UCSD-AML1 (cell line): ENCODE measurements at regions not wholly inside any gene's neighbourhood (a gene's known extent, or its start where the extent isn't known, plus 50 kb on each side); places are given as distances from the start of the nearest gene placed in this dataset.

Experiments used
- DNase-seq: peaks from one replicate; lab custom pipeline; 2025; ENCODE audit not compliant: unreplicated experiment; lab: John Stamatoyannopoulos, UW

DNA sequence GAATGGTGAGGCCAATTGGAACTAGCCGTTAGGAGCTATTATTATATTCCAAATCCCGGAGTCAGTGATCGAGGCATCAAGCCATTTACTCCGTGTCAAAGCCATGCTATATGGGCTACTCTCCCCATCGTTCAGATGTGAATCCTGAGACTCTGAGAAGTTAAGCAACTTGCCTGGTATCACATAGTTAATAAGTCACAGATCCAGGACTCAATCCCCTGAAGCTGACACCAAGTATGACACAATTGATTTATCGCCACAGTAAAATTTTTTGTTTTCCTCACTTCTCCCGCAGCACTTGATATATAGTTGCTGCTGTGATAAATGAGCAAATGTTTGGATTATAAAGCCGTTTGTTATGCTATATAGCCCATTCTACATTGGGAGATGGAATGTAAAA is 50.8 kb upstream of the TSHZ2 start:
- no peak for DNase-seq

DNA sequence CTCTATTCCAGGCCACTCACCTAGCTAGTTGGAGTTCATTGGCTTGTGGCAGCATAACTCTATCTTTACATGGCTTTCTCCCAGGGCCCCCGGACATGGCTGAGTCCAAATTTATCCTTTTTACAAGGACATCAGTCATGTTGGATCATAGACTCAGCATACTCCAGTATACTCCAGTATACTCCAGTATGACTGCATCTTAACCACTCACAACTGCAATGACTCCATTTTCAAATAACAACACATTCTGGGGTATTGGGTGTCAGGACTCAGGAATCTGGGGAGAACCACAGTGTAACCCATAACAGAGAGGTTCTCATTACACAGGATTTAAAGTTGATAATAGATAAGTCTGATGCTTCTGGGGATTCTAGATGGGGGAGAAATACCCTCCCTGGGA is 53.8 kb upstream of the TSHZ2 start:
- DNase-seq = no peak

DNA sequence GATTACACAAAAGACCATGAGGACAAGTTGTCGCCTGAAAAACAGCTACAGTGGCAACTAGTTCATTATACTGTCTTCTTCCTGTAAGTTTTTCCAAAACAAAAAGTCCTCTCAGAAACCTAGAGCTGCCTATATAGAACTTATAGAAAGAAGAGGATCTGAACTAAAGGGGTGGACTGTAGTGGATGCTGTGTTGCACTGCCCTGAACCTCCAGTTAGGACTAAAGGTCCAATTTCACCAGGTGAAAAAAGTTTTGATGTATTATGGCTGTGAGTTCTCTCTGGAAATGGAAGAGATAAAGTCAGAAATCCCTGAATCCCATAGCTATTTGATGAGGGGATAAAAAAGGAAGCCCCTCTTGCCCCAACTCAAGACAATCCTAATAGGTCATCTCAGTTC is 56.6 kb upstream of the TSHZ2 start:
- DNase-seq = no peak

DNA sequence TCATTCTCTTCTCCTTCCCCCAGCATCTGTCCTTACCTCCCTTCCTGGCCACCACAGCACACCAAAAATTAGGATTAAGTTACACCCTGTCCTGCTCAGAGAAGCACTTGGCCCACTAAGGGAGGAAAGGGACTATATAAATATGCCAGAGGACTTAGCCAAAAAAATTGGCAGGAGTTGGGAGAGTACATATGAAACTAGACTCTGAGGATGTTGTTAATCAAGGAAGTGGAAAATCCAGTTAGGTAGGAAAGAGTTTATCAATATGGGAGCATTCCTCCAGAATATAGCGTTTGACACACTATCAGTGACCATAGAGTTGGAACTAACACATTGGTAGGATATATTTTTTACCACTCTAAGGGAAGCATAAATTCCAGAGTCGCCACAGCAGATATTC is 57.3 kb upstream of the TSHZ2 start:
- no peak for DNase-seq

DNA sequence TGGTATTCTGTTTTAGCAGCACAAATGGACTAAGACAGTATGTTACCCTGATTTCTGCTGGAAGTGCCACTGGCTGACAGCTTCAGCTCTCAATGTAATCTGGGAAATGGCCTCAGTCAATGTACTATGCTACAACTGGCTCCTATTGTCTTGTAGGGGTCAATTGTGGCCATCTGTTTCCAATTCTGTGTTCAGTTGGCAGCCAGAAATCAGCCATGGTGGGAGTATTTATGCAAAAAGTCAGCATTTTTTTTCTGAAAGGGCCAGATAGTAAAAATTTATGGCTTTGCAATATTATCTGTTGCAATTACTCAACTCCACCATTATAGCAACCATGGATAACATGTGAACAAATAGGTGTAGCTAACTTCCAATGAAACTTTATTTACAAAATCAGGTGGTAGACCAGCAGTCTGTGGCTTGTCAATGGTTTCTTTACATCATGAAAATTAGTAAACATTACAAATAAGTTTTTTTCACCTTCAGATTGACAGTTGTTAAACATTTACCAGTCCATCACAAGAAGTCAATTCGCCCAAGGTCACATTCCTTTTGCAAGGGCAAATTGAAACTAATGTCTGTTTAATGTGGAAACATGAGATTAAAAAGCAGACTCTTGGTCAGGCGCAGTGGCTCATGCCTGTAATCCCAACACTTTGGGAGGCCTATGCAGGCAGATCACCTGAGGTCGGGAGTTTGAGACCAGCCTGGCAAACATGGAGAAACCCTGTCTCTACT is 58.3 kb upstream of the TSHZ2 start:
- DNase-seq = no peak

DNA sequence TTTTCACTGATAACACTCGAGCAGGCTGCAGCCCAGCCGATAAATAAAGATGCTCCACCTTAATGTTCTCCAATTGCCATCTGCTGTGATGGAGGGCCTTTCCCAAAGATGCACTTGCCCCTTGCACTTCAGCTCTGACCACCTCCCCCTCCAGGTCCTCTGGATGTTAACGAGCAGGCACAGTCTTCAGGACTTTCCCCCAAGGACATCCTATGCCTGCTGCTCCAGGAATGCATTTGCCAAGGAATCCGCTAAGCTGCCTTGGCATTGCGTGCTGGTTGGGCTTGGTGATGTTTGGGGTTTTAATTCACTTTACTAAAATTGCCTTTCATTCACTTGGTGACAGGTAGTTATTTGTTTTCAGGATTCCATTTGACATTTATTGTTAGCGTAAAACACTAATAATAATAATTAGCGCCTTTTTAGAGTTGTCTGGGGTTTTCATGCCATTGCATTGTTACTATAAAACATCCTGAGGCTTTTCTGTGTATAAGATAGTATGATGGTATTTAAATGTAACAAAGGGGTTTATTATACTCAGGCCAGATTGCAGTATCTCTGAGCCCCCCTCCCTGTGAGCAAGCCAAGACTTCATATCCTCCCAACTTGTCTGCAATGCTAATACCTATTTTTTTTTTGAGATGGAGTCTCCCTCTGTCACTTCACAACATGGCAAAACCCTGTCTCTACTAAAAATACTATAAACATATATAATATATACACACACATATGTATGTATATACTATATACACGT is 66.7 kb upstream of the TSHZ2 start:
- DNase-seq = no peak

DNA sequence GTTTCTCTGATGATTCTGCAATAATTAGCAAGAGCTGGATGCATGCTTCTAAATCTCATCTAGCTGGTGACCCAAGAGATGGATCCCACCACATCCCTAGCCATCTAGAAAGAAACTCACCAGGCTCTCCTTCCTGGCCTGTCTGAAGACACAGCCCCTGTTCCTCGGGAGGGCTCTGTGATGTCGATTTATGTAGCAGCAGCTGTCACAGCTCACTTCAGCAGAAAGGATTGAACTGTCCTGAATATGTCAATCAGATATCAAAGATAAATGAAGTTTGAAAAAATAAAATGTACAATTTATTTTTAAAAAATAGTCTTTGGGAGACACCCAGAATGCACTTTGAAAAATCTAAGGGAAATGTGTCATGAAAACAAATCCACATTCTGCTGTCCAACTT is 67.3 kb upstream of the TSHZ2 start:
- no peak for DNase-seq

DNA sequence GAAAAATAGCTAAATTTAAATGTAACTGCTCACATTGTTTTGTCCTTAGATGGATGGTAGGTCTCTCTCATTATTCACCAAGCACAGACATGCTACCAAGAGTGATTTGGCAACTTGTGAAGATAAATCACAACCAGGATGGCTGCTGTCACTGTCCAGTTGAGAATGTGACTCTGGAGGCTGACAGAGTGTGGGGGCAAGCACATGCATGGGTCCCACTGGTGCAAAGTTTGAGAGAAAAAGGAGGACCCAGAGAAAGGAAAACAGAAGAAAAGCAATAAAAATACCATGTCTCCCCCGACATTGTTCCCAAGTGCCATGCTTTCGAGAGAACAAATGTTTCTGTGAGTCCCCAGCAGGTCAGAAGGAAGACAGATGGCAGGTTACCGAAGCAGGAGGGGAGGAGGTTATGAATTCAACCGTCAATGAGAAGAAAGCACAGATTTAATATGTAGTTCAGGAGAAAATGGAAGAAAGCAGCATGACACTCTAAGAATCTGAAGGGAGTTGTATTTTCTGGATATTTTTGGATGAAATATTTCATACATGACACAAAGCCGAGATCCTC is 73.0 kb upstream of the TSHZ2 start:
- no peak for DNase-seq

DNA sequence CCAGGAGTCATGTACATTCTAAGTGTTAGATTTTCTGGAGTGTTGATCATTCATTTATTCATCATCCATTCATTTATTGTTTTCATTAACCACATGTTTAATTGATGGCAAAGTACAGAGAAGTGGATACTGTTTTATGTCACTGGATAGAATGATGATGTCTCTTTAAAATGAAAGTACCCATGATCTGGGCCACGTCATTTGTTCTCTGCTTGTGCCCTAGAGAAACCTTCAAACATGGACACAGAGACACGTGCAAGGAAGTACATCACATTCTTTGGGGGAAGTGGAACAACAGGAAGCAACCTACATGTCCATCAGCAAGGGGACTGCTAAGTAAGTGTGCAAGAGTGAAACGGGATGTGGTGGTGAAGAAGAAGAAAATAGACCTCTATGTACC is 75.8 kb upstream of the TSHZ2 start:
- no peak for DNase-seq

DNA sequence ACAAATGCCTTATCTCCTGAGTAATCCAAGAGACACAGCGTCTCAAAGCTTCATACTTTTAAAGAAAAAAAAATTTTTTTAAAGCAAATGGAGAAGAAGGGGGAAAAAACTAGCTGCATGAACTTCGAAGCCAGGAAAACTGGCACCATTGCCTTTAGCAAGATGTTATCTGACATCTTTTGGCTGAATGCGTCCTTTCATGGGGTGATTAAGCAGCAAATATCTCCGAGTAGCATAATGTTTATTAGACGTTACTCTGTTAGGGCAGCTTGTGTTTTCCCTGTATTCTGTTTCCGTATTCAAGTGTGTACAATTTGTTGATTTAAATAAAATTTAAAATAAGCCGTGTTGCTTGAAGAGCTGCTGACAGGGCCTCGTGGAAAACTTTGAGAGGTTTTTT is 76.5 kb upstream of the TSHZ2 start:
- DNase-seq = no peak

DNA sequence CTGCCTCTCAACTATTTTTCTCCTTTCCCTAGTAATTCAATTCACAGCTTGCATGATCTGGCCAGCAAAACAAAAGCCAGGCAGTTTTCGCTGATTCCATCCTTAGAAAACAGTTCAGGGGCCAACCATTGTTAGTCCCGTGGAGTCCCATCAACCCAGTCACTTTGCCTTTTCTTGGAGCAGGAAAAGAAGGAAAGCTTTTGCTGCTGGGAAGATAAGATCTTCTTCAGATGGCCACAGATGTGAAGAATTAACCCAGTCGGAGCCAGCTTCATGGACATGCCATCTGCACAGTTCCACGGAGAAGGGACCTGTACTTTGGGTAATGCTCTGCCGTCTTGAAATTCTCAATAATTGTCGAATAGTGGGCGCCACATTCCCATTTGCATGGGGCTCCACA is 76.9 kb upstream of the TSHZ2 start:
- DNase-seq = no peak

DNA sequence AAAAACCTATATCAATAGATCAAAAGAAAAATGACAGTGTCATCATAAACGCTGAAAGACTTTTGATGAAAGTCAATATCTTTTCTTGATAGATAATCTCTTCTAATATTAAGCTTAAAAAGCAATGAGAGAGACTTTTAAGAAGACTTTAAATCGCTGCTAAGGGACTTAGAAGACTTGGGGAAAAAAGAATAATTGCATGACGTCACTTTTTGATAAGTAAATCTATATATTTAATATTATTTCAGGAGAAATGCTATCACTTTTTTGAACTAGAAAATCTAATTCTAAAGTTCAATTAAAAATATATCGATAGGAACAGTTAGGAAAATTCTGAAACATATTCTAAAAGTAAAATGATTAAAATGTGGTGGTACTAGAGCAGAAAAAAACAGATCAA is 78.7 kb upstream of the TSHZ2 start:
- no peak for DNase-seq

DNA sequence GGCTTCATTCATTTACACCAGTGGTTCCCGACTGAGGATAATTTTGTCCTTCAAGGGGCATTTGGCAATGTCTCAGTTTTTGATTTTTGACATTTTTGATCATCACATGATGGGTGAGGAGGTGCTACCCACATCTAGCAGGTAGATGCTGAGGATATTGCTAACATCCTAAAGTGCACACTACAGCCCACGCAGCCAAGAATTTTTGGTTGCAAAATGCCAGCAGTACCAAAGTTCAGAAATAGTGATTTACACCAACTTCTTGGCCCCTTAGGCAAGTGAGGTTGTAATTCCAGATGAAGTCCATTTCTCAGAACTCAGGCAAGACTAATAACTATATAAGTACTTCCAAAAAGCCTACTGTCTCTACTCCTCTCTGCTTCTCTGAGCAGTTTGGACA is 80.1 kb upstream of the TSHZ2 start:
- no peak for DNase-seq

DNA sequence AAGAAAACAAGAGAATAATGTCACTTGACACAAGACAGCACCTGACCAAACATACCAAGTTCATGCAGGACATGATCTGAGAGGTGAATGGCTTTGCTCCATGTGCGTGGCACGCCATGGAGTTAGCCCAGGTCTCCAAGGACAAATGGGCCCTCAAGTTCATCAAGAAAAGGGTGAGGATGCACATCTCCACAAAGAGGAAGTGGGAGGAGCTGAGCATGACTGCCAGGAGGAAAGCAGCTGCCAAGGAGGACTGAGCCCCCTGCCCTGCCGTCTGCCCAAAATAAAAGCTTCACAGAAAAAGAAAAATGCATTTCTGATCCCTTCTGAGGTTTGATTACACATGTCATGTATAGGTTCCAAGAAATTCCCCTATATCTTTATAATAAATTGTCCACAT is 82.0 kb upstream of the TSHZ2 start:
- DNase-seq = no peak

DNA sequence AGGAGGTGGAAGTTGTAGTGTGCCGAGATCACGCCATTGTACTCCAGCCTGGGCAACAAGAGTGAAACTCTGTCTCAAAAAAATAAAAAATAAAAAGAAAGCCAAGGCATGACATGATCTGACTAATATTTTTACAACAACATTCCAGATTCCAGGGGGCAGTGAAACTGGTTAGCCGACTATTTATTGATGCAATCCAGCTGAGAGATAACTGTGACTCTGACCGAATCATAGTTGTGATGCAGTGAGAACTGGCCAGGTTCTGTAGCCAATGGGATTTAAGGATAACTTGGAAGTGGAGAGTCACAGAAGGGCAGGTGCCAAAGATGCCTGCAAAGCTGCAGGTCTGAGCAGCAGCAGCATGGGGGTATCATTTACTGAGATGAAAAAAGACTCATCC is 82.9 kb upstream of the TSHZ2 start:
- no peak for DNase-seq

DNA sequence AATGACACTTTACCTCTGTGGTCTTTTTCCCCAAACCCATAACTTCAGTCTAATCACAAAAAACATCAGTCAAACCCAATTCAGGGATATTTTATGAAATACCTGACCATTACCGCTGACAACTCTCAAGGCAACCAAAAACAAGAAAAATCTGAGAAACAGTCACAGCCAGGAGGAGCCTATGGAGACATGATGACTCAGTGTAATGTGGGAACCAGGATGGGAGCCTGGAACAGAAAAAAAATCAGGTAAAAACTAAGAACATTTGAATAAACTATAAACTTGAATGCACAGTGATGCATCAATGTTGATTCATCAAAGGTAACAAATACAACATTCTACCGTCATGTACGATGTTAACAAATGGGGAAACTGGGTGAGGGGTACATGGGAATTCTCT is 84.1 kb upstream of the TSHZ2 start:
- no peak for DNase-seq

DNA sequence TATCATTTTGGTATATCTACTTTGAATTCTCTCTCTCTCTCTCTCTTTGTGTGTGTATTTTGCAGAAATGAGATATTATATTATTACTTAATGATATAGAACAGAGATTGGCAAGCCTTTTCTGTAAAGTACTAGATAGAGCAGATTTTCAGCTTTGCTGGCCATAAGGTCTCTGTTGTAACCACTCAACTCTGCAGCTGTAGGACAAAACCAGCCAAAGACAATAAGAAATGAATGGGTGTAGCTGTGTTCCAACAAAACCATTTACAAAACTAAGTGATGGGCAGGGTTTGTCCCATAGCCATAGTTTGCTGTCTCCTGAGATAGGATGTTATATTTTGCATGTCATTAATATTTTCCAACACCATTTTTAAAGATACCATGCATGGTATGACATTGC is 91.2 kb upstream of the TSHZ2 start:
- no peak for DNase-seq

DNA sequence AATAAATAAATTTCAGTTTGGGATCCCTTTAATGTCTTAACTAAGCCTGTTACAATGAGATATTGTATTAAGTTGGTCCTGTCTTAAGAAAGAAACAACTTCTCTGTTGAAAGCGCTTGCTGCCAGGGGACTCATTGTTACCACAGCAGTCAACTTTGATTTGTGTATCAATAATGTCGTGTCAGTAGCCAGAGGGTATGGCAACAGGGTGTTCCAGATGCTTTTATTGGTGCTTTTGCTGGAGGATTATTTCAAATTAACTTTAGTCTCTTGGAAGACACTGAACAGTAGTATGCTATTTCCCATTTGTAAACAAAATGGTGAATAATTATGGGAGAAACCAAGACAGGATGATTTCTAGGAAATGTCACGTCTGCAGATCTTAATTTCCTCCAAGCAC is 91.9 kb upstream of the TSHZ2 start:
- no peak for DNase-seq

DNA sequence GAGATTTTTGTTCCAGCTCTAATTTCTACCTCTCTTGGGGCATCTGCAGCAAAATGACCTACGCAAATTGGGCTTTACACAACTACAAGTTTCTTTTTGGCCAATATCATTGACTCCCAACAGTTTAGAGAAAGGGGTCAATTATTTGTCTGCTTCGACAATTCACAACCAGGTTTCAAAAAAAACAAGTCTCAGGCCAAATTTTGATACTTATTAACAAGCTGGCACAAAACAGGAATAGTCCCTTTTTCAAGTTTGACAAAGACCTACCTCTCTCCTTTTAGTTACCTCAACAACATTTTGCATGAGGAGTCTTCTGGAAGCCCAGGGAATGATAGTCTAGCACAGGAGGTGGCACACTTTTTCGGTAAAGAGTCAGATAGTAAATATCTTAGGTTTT is 97.9 kb upstream of the TSHZ2 start:
- no peak for DNase-seq

DNA sequence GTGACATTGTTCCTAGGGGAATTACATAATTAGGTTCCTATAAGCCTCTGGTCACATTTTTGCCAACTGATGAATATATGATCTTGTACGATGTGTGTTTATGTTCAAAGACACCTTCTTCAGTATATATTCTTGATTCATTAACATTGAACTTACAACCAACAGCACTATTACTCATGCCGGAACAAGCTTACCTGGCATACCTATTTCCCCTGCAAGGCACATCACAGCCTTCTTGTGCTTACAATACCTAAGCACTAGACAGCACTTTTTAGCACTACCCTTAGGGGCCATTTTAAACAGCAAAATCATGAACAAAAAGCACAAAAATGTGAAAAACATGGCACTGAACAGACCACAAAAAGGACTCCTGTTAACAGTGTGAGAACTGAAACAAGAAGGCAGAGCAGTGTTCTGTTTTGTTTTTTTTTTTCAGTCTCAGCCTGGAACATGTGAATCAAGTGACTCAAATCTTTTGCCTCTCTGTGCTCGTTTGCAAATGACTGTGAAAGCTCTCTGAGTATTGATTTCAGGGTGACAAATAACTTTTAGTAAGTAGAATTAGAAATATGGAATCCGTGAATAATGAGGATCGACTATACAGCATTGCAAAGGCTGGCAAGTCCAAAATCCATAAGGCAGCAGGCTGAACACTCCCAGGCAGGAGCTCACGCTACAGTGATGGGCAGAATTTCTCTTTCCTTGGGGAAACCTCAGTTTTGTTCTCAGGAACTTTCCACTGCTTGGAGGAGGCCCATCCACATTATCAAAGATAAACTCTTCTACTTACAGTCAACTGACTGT is 102.3 kb upstream of the TSHZ2 start:
- DNase-seq = no peak

DNA sequence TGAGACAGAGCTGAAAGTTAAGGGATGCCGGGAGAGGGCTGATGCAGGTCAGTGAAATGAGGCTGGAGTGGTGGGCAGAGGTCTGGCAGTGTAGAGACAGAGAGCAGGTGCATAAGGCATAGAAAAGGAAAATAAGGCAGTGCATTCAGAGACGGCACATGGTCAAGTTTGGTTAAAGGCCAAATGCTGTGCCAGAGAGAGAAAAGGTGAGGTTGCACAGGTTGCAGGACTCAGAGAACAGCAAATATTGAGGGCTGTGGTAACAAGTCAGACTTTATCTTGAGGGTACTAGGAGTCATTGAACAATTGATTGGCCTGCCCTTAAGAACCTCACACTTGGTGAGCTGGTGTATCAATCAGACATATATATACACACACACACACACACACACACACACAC is 102.9 kb upstream of the TSHZ2 start:
- DNase-seq = no peak

DNA sequence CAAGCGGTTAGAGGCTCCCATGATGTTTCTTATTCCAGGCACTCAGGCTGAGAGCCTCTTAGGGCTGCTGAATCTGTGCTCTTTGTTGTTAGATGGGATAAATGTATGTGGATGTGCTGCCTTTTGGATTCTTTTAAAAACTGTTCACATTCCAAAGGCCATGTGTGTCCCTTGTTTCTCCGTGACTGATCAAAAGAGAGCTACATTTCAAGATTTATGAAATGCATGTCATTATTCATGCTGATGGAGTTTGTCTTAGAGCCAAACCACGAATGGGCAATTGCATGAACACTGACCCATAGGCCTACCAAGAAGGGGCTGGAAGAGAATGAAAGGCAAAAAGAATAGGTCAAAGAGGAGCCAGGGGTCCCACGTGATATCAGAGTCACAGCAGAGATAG is 104.9 kb upstream of the TSHZ2 start:
- DNase-seq = no peak
